Right ventricle myocardium inferior (tissue), 1 donor: ENCODE measurements at regions not wholly inside any gene's neighbourhood (a gene's known extent, or its start where the extent isn't known, plus 50 kb on each side); places are given as distances from the start of the nearest gene placed in this dataset.

Experiments used
- ATAC-seq: fragments of 200-7000 bp; cut with Tn5 transposase; one replicate; pipeline ENCODE4 v1.9.1; 2020; ENCODE audit warnings: mild to moderate bottlenecking, moderate library complexity
- DNase-seq: peaks from one replicate; pipeline ENCODE4 v3.0.0; 2021; ENCODE audit errors: missing footprints
- intact Hi-C: fragments of 100-400 bp; cut with DNase I; formaldehyde crosslinking; loops from one replicate; pipeline ENCODE4 v1.11.0; 2022
- donor health status: DM: no; HTN: yes; CAD: no; lungs with severe emphysema.

DNA sequence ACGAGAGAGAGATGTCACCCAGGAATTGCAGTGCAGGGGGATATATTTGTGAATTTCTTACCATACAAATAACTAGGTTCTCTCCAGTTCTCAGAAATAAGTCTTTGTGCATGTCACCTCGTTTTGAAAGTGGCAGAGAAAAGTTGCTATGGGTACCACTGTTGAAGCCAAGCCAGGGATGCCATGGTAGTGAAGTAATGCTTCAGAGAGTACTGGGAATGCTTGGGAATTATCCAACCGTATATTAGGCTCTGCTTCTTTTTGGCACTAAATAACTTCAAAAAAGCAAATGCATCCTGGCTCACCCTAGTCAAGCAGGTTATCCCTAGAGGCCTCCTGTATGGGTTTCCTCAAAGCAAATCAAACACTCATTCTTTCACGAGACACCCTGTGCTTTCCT, 50.7 kb upstream of the DDX18 start:
- DNase-seq (no peak), ATAC-seq (no peak)
- intact Hi-C loops, result no loop called here
